IMR-90 (cell line): ENCODE measurements at regions not wholly inside any gene's neighbourhood (a gene's known extent, or its start where the extent isn't known, plus 50 kb on each side); places are given as distances from the start of the nearest gene placed in this dataset.

Experiments
- ATAC-seq: fragments of 200-7000 bp; cut with Tn5 transposase; 2 replicates; pipeline ENCODE4 v1.9.1; 2020; ENCODE audit warnings: low read depth, mild to moderate bottlenecking, moderate library complexity
- BruUV-seq: library from RNA; stranded (reverse); fragments of 400-500 nt; replicated peaks from 2 replicates; lab custom pipeline; 2021; lab: Mats Ljungman, UMichigan
- CTCF ChIA-PET: fragments of 300-600 bp; formaldehyde crosslinking; extraction: SDS; loops from one replicate; lab custom pipeline; 2021; ENCODE audit warnings: antibody characterized with exemption; lab: Yijun Ruan, JAX
- POLR2A ChIA-PET: fragments of 300-600 bp; sonication (Branson Sonifier 250); formaldehyde crosslinking; loops from one replicate; lab custom pipeline; 2022; ENCODE audit warnings: antibody characterized with exemption; ENCODE audit not compliant: unreplicated experiment; lab: Charles Lee
- DNase-seq: peaks from one replicate; pipeline ENCODE4 v3.0.0; 2013
- H2AFZ ChIP-seq: replicated peaks from 2 replicates; pipeline ENCODE3; 2013; ENCODE audit warnings: low read length, mild to moderate bottlenecking; ENCODE audit not compliant: poor library complexity
- H2AK5ac ChIP-seq: 2 replicates; pipeline ENCODE4 v1.6.1; 2013; ENCODE audit warnings: low read depth, low read length, inconsistent platforms
- H2AK9ac ChIP-seq: replicated peaks from 2 replicates; pipeline ENCODE3; 2013; ENCODE audit warnings: mild to moderate bottlenecking, low read depth, low read length, moderate library complexity; ENCODE audit not compliant: poor library complexity
- H2BK120ac ChIP-seq: 2 replicates; pipeline ENCODE4 v1.6.1; 2013; ENCODE audit warnings: low read depth, low read length, inconsistent platforms
- H2BK15ac ChIP-seq: 3 replicates; pipeline ENCODE4 v1.6.1; 2013; ENCODE audit warnings: low read depth, low read length, inconsistent platforms
- H2BK20ac ChIP-seq: 2 replicates; pipeline ENCODE4 v1.6.1; 2013; ENCODE audit warnings: low read depth, mild to moderate bottlenecking, inconsistent platforms, low read length, moderate library complexity
- H2BK5ac ChIP-seq: 2 replicates; pipeline ENCODE4 v1.6.1; 2013; ENCODE audit warnings: mild to moderate bottlenecking, low read depth, low read length, inconsistent platforms; ENCODE audit not compliant: poor library complexity, severe bottlenecking
- H3K14ac ChIP-seq: replicated peaks from 2 replicates; pipeline ENCODE4 v1.6.1; 2013; ENCODE audit warnings: low read depth, low read length, inconsistent platforms
- H3K18ac ChIP-seq: 2 replicates; pipeline ENCODE4 v1.6.1; 2013; ENCODE audit warnings: low read depth, low read length, control low read depth
- H3K23ac ChIP-seq: 2 replicates; pipeline ENCODE4 v1.6.1; 2013; ENCODE audit warnings: low read depth, low read length, inconsistent platforms
- H3K27ac ChIP-seq: 2 replicates; pipeline ENCODE4 v1.5.1; 2013; ENCODE audit warnings: mild to moderate bottlenecking, control low read depth, low read length; ENCODE audit not compliant: insufficient read depth
- H3K27me3 ChIP-seq: 2 replicates; pipeline ENCODE4 v1.6.1; 2013; ENCODE audit warnings: low read length; ENCODE audit not compliant: control insufficient read depth, insufficient read depth
- H3K36me3 ChIP-seq: 2 replicates; pipeline ENCODE4 v1.6.1; 2013; ENCODE audit warnings: low read length, mixed read lengths; ENCODE audit not compliant: control insufficient read depth, insufficient read depth
- H3K4ac ChIP-seq: 2 replicates; pipeline ENCODE4 v1.6.1; 2013; ENCODE audit warnings: low read depth, low read length, inconsistent platforms
- H3K4me1 ChIP-seq: 2 replicates; pipeline ENCODE4 v1.6.1; 2013; ENCODE audit warnings: low read length, mixed read lengths; ENCODE audit not compliant: control insufficient read depth, insufficient read depth
- H3K4me2 ChIP-seq: 2 replicates; pipeline ENCODE4 v1.6.1; 2013; ENCODE audit warnings: low read depth, mild to moderate bottlenecking, control low read depth, low read length, moderate library complexity
- H3K4me3 ChIP-seq: 2 replicates; pipeline ENCODE4 v1.5.1; 2013; ENCODE audit warnings: low read depth, mild to moderate bottlenecking, control low read depth, low read length, moderate library complexity; ENCODE audit not compliant: insufficient read depth
- H3K56ac ChIP-seq: 2 replicates; pipeline ENCODE4 v1.6.1; 2013; ENCODE audit warnings: low read length, inconsistent platforms; ENCODE audit not compliant: insufficient read depth; ENCODE audit errors: extremely low read depth
- H3K79me1 ChIP-seq, 2 experiments: 2 replicates each; pipeline ENCODE4 v1.6.1; 2013; ENCODE audit warnings: low read length in 2 of 2, inconsistent platforms in 1 of 2, low read depth in 1 of 2
- H3K9ac ChIP-seq: 2 replicates; pipeline ENCODE4 v1.6.1; 2013; ENCODE audit warnings: low read depth, low read length, control low read depth
- H3K9me1 ChIP-seq: 2 replicates; pipeline ENCODE4 v1.6.1; 2013; ENCODE audit warnings: low read length, inconsistent platforms; ENCODE audit not compliant: insufficient read depth
- H3K9me3 ChIP-seq: 2 replicates; pipeline ENCODE4 v1.6.1; 2013; ENCODE audit warnings: low read length; ENCODE audit not compliant: control insufficient read depth, insufficient read depth
- H4K20me1 ChIP-seq: 2 replicates; pipeline ENCODE4 v1.6.1; 2013; ENCODE audit warnings: low read length, inconsistent platforms; ENCODE audit not compliant: insufficient read depth
- H4K5ac ChIP-seq: 2 replicates; pipeline ENCODE4 v1.6.1; 2013; ENCODE audit warnings: mild to moderate bottlenecking, low read depth, low read length, control low read depth
- H4K8ac ChIP-seq, 2 experiments: 2 replicates each; pipeline ENCODE4 v1.6.1; 2013; ENCODE audit warnings: low read depth in 2 of 2, low read length in 2 of 2, control low read depth in 1 of 2, inconsistent platforms in 1 of 2
- H4K91ac ChIP-seq: 2 replicates; pipeline ENCODE4 v1.6.1; 2013; ENCODE audit warnings: low read depth, low read length, inconsistent platforms; ENCODE audit not compliant: insufficient read depth
- CEBPB ChIP-seq: IDR thresholded peaks from 2 replicates; pipeline ENCODE4 v1.6.1; 2012; ENCODE audit warnings: low read depth, low read length, improper control_type of control experiment
- FOS ChIP-seq: fragments of 150-350 bp; IDR thresholded peaks from 2 replicates; pipeline ENCODE4 v1.6.1; 2016; ENCODE audit warnings: low read depth, low read length
- MAFK ChIP-seq: IDR thresholded peaks from 2 replicates; pipeline ENCODE4 v1.6.1; 2012; ENCODE audit warnings: low read depth, low read length, improper control_type of control experiment
- MXI1 ChIP-seq: IDR thresholded peaks from 2 replicates; pipeline ENCODE4 v1.6.1; 2012; ENCODE audit warnings: low read depth, mild to moderate bottlenecking, low read length, moderate library complexity, borderline replicate concordance
- RAD21 ChIP-seq: IDR thresholded peaks from 2 replicates; pipeline ENCODE4 v1.6.1; 2012; ENCODE audit warnings: low read length, improper control_type of control experiment
- RFX5 ChIP-seq: IDR thresholded peaks from 2 replicates; pipeline ENCODE4 v1.8.0; 2012; ENCODE audit warnings: low read depth, mild to moderate bottlenecking, low read length, moderate library complexity
- WGBS, 2 experiments: methylation state at CpG; one replicate each; pipeline versions ENCODE4 v1.1.5 to v1.1.7; 2013; ENCODE audit warnings: missing lambda C conversion rate in 2 of 2; ENCODE audit not compliant: insufficient read length in 1 of 2; ENCODE audit errors: extremely low coverage in 2 of 2; 5-methylcytosine and 5-hydroxymethylcytosine counted together
- dilution Hi-C: fragments of 300-500 bp; cut with HindIII; formaldehyde crosslinking; loops from one replicate; pipeline ENCODE4 v1.14.3; 2018; ENCODE audit warnings: low sequenced_read_pairs; ENCODE audit not compliant: unreplicated experiment
- in situ Hi-C: fragments of 300-500 bp; cut with MboI; formaldehyde crosslinking; loops from 3 replicates; pipeline ENCODE4 v1.14.3; 2019; ENCODE audit warnings: low sequenced_read_pairs, inconsistent platforms, mixed read lengths
- intact Hi-C: fragments of 100-400 bp; cut with micrococcal nuclease; formaldehyde crosslinking; loops from 2 replicates; pipeline ENCODE4 v1.10.0; 2022

DNA sequence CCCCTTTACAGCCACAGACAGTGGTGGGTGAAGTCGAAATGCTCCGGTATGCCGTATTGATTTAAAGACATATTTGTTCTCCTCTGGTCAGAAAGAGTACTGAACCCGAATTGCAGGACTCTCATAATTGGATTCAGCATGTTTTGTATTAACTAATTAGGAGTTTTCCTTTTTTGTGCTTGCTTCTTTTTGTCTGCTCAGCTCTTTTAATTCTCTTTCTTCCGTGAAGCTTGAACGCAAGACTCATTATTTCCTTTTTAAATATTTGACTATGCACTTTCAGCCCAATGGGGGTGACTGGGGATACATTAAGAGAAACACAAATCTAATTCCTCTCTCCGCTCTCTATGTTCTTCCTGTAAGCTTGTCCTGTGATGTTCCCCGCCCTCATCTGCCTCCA lies 246.6 kb upstream of the IRX2 start:
- in situ Hi-C loops: no loop called here
- Histone ChIP-seq H3K18ac (no peak overlapping the region), H2AFZ (no peak overlapping the region), H4K91ac (no peak overlapping the region), H2AK9ac (no peak overlapping the region), H4K5ac (no peak overlapping the region), H2BK20ac (no peak overlapping the region), H3K9me1 (no peaks in the 10 kb centered on the region), H2AK5ac (no peak overlapping the region), H3K56ac (no peak overlapping the region), H2BK5ac (no peak overlapping the region), H3K4ac (no peak overlapping the region), H3K4me2 (no peak overlapping the region), H3K4me1 (no peaks in the 10 kb centered on the region), H3K36me3 (no peaks in the 10 kb centered on the region), H3K27ac (no peak overlapping the region), H3K23ac (no peak overlapping the region), H4K20me1 (no peaks in the 10 kb centered on the region), H3K4me3 (no peak overlapping the region), H4K8ac (no peak overlapping the region), H3K9me3 (peaks cover 43% of the 10 kb centered on the region), H3K14ac (no peak overlapping the region), H2BK120ac (no peak overlapping the region), H3K79me1 (no peaks in the 10 kb centered on the region), H3K9ac (no peak overlapping the region), H2BK15ac (no peak overlapping the region), H3K27me3 (no peaks in the 10 kb centered on the region)
- dilution Hi-C loops: no loop called here
- intact Hi-C loops: no loop called here
- DNase-seq: no peak
- no peak for TF ChIP-seq CEBPB
- peak; percentile 35; the same call in 1 of the 2 replicates for TF ChIP-seq MAFK
- no peak for TF ChIP-seq FOS
- no peak for TF ChIP-seq MXI1
- no peak for TF ChIP-seq RFX5
- no peak for TF ChIP-seq RAD21
- CTCF ChIA-PET: no interaction called here
- no peak for ATAC-seq
- POLR2A ChIA-PET: no interaction called here
- BruUV-seq: no TSS peak
- WGBS, 2 experiments: 37% methylated on average over 2 of the region's 8 CpGs; no CpG with 5 or more reads in 1 of the 2 experiments
